Calu3 (cell line): ENCODE measurements at regions not wholly inside any gene's neighbourhood (a gene's known extent, or its start where the extent isn't known, plus 50 kb on each side); places are given as distances from the start of the nearest gene placed in this dataset.
"Not testable (repeated sequence)": the region's sequence is repeated elsewhere in the genome, so short reads cannot be mapped to it uniquely, and the experiment has no call there.

Source experiments
- BruUV-seq: library from RNA; stranded (reverse); fragments of 400-500 nt; replicated peaks from 2 replicates; lab custom pipeline; 2021; lab: Mats Ljungman, UMichigan
- CTCF ChIA-PET: fragments of 300-600 bp; sonication (Branson Sonifier 250); formaldehyde crosslinking; loops from one replicate; lab custom pipeline; 2022; ENCODE audit warnings: antibody characterized with exemption; lab: Charles Lee
- DNase-seq: peaks from one replicate; pipeline ENCODE4 v3.0.0; 2022
- H3K27ac Mint-ChIP-seq: one replicate; pipeline ENCODE4 v1.8.0; 2022; ENCODE audit warnings: mixed read lengths; ENCODE audit not compliant: unreplicated experiment
- H3K27me3 Mint-ChIP-seq: one replicate; pipeline ENCODE4 v1.8.0; 2022; ENCODE audit warnings: mixed read lengths; ENCODE audit not compliant: unreplicated experiment
- H3K36me3 Mint-ChIP-seq: one replicate; pipeline ENCODE4 v1.8.0; 2022; ENCODE audit warnings: mild to moderate bottlenecking, moderate library complexity, mixed read lengths; ENCODE audit not compliant: insufficient read depth, unreplicated experiment
- H3K4me1 Mint-ChIP-seq: one replicate; pipeline ENCODE4 v1.8.0; 2022; ENCODE audit warnings: mild to moderate bottlenecking, low read depth, mixed read lengths; ENCODE audit not compliant: unreplicated experiment
- H3K4me3 Mint-ChIP-seq: one replicate; pipeline ENCODE4 v1.8.0; 2022; ENCODE audit warnings: mild to moderate bottlenecking, low read depth, moderate library complexity, mixed read lengths; ENCODE audit not compliant: unreplicated experiment
- H3K9me3 Mint-ChIP-seq: one replicate; pipeline ENCODE4 v1.8.0; 2022; ENCODE audit warnings: low read depth, mixed read lengths; ENCODE audit not compliant: unreplicated experiment
- intact Hi-C: fragments of 100-400 bp; cut with micrococcal nuclease; formaldehyde crosslinking; loops from one replicate; pipeline ENCODE4 v1.10.0; 2022; ENCODE audit not compliant: unreplicated experiment
- TF ChIP-seq, protein P1 (sequence below): fragments of 200-600 bp; IDR thresholded peaks from one replicate; pipeline ENCODE4 v1.8.0; 2022; ENCODE audit warnings: antibody characterized with exemption; ENCODE audit not compliant: unreplicated experiment

DNA sequence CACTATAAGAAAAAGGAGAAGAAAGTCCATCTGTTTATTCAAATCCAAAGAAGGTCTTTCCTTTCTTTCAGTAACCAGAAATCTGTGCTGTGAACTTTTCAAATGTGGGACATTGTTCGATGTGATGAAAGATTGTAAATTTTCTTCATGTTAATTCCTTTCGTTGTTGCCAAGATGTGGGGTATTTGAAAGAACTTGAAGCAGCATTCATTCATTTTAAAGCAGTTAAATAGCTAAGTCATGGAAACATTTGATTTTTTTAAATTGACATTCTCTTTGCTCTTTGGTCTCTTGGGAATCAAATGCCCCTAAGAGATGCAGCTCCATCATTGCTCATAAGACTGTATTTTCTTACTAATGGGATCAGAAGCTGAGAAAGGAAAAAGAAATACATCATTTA, 93.7 kb upstream of the EHBP1 start:
- H3K27me3 Mint-ChIP-seq = no peaks in the 10 kb centered on the region
- intact Hi-C loops = no loop called here
- no peak for DNase-seq
- CTCF ChIA-PET = no interaction called here
- TF ChIP-seq, protein P1, sequence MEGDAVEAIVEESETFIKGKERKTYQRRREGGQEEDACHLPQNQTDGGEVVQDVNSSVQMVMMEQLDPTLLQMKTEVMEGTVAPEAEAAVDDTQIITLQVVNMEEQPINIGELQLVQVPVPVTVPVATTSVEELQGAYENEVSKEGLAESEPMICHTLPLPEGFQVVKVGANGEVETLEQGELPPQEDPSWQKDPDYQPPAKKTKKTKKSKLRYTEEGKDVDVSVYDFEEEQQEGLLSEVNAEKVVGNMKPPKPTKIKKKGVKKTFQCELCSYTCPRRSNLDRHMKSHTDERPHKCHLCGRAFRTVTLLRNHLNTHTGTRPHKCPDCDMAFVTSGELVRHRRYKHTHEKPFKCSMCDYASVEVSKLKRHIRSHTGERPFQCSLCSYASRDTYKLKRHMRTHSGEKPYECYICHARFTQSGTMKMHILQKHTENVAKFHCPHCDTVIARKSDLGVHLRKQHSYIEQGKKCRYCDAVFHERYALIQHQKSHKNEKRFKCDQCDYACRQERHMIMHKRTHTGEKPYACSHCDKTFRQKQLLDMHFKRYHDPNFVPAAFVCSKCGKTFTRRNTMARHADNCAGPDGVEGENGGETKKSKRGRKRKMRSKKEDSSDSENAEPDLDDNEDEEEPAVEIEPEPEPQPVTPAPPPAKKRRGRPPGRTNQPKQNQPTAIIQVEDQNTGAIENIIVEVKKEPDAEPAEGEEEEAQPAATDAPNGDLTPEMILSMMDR = no peak
- H3K4me1 Mint-ChIP-seq = peaks cover 9% of the 10 kb centered on the region
- no TSS peak for BruUV-seq
- H3K9me3 Mint-ChIP-seq = no peaks in the 10 kb centered on the region
- H3K27ac Mint-ChIP-seq = no peak overlapping the region
- no peak overlapping the region for H3K4me3 Mint-ChIP-seq
- H3K36me3 Mint-ChIP-seq = no peaks in the 10 kb centered on the region

DNA sequence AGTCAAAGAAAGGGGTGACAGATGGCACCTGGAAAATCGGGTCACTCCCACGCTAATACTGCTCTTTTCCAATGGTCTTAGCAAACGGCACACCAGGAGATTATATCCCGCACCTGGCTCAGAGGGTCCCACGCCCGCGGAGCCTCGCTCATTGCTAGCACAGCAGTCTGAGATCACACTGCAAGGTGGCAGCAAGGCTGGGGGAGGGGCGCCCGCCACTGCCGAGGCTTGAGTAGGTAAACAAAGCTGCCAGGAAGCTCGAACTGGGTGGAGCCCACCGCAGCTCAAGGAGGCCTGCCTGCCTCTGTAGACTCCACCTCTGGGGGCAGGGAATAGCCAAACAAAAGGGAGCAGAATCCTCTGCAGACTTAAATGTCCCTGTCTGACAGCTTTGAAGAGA, 99.5 kb upstream of the TMEM17 start:
- H3K27me3 Mint-ChIP-seq, DNase-seq, H3K4me3 Mint-ChIP-seq, H3K27ac Mint-ChIP-seq, BruUV-seq, intact Hi-C loops, CTCF ChIA-PET, H3K4me1 Mint-ChIP-seq, H3K36me3 Mint-ChIP-seq: not testable (repeated sequence)
- H3K9me3 Mint-ChIP-seq = peaks cover 11% of the 10 kb centered on the region

DNA sequence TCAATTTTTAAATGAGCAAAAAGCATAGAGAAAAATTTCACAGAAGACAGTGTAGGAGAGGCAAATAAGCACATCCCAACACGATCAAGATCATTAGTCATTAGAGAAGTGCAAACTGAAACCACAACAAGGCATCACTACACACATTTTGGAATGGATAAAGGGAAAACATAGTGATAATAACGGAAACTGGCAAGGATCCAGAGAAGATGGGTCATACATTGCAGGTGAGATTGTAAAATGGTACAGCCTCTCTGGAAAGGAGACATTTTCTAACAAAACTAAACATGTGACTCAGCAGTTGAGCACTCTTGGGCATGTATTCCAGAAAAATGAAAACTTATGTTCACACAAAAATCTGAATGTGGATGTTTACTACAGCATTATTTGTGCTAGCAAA, 98.3 kb upstream of the TMEM17 start:
- no peak overlapping the region for H3K27ac Mint-ChIP-seq
- H3K36me3 Mint-ChIP-seq = no peaks in the 10 kb centered on the region
- no peak overlapping the region for H3K4me3 Mint-ChIP-seq
- no peak for DNase-seq
- CTCF ChIA-PET = no interaction called here
- no TSS peak for BruUV-seq
- intact Hi-C loops = no loop called here
- TF ChIP-seq, protein P1 = no peak
- H3K27me3 Mint-ChIP-seq = no peaks in the 10 kb centered on the region
- H3K9me3 Mint-ChIP-seq = peaks cover 11% of the 10 kb centered on the region
- H3K4me1 Mint-ChIP-seq = no peaks in the 10 kb centered on the region

DNA sequence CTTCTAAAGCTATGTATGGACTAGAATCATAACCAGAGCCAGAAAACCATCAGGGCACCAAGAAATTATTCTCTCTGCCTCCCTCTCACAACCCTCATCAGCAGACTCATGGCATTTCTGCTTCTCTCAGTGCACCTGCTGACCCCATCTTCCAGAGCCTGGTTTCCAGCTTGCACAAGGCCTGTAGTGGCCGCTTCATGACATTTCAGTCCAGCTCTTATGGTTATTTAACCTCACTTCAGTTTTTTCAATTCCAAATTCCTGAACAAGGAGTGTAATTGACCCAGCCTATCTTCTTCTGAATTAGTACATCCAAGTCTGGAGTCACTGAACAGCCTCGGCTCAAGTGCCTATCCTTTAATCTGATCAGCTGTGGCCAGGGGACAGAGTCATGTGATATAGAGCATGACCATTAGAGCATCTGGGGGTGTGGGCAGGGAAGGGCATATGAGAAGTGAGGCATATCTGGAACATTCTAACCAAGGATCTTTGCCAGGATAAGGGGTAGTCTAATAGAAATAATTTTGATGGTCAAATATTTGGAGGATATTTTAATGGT, 97.2 kb upstream of the TMEM17 start:
- TF ChIP-seq, protein P1 = no peak
- no peaks in the 10 kb centered on the region for H3K4me1 Mint-ChIP-seq
- peaks cover 11% of the 10 kb centered on the region for H3K9me3 Mint-ChIP-seq
- DNase-seq = no peak
- no peak overlapping the region for H3K4me3 Mint-ChIP-seq
- H3K27me3 Mint-ChIP-seq = no peaks in the 10 kb centered on the region
- BruUV-seq = no TSS peak
- CTCF ChIA-PET = interaction anchor here (0.6 kb wide), 1 partner anchor 136 kb away, joined by 4 read pairs; no protein-coding TSS in a partner anchor
- intact Hi-C loops = no loop called here
- H3K27ac Mint-ChIP-seq = no peak overlapping the region
- no peaks in the 10 kb centered on the region for H3K36me3 Mint-ChIP-seq

DNA sequence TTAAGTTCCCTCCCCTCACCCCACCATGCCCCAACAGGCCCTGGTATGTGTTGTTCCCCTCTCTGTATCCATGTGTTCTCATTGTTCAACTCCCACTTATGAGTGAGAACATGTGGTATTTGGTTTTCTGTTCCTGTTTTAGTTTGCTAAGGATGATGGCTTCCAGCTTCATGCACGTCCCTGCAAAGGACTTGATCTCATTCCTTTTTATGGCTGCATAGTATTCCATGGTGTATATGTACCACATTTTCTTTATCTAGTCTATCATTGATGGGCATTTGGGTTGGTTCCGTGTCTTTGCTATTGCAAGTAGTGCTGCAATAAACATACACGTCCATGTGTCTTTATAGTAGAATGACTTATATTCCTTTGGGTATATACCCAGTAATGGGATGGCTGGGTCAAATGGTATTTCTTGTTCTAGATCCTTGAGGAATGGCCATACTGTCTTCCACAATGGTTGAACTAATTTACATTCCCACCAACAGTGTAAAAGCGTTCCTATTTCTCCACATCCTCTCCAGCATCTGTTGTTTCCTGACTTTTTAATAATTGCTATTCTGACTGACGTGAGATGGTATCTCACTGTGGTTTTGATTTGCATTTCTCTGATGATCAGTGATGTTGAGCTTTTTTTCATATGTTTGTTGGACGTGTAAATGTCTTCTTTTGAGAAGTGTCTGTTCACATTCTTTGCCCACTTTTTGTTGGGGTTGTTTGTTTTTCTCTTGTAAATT, 93.8 kb upstream of the TMEM17 start:
- BruUV-seq = not testable (repeated sequence)

More for the DNA sequence above, 93.8 kb upstream of the TMEM17 start:
- H3K4me3 Mint-ChIP-seq, H3K27me3 Mint-ChIP-seq, intact Hi-C loops, H3K36me3 Mint-ChIP-seq, DNase-seq, H3K27ac Mint-ChIP-seq, H3K9me3 Mint-ChIP-seq, H3K4me1 Mint-ChIP-seq: not testable (repeated sequence)
- CTCF ChIA-PET = interaction anchor here (0.6 kb wide), 1 partner anchor 333 kb away, joined by 3 read pairs; no protein-coding TSS in a partner anchor
